Astrocyte of the spinal cord (primary cell): ENCODE measurements at regions not wholly inside any gene's neighbourhood (a gene's known extent, or its start where the extent isn't known, plus 50 kb on each side); places are given as distances from the start of the nearest gene placed in this dataset.
"Not testable (repeated sequence)": the region's sequence is repeated elsewhere in the genome, so short reads cannot be mapped to it uniquely, and the experiment has no call there.

ENCODE experiments used
- DNase-seq: peaks from one replicate; pipeline ENCODE4 v3.0.0; 2011; ENCODE audit warnings: low read depth, low spot score
- H3K4me3 ChIP-seq: 2 replicates; pipeline ENCODE4 v1.5.1; 2011; ENCODE audit warnings: low read depth, mild to moderate bottlenecking, low read length, moderate library complexity
- CTCF ChIP-seq: IDR thresholded peaks from 2 replicates; pipeline ENCODE4 v1.5.1; 2012; ENCODE audit warnings: low read depth, mild to moderate bottlenecking, low read length, inconsistent platforms
- in situ Hi-C: cut with HindIII; loops from 2 replicates; pipeline ENCODE4 v1.10.0; 2017; ENCODE audit warnings: low sequenced_read_pairs

GRCh38 chr17:6924208-6924607 is 71.6 kb upstream of the ALOX12 start:
- no peak for DNase-seq
- TF ChIP-seq CTCF = no peak
- H3K4me3 ChIP-seq = no peak overlapping the region
- in situ Hi-C loops = no loop called here

- H3K4me3 ChIP-seq = no peak overlapping the region
- no peak for TF ChIP-seq CTCF
- in situ Hi-C loops = no loop called here
- DNase-seq = no peak
Measured at GRCh38 chr17:6926667-6927066, 69.2 kb upstream of the ALOX12 start.

GRCh38 chr17:6927290-6928126 is 68.3 kb upstream of the ALOX12 start:
- DNase-seq = peak; percentile 22
- no peak for TF ChIP-seq CTCF
- H3K4me3 ChIP-seq = no peak overlapping the region
- in situ Hi-C loops = no loop called here

GRCh38 chr17:6928193-6928592 is 67.7 kb upstream of the ALOX12 start:
- in situ Hi-C loops = no loop called here
- no peak for TF ChIP-seq CTCF
- DNase-seq = no peak
- no peak overlapping the region for H3K4me3 ChIP-seq

GRCh38 chr17:6930749-6931148 is 65.1 kb upstream of the ALOX12 start:
- in situ Hi-C loops = no loop called here
- no peak overlapping the region for H3K4me3 ChIP-seq
- no peak for TF ChIP-seq CTCF
- no peak for DNase-seq

GRCh38 chr17:6934544-6934943 is 61.3 kb upstream of the ALOX12 start:
- H3K4me3 ChIP-seq, in situ Hi-C loops, DNase-seq: not testable (repeated sequence)

- DNase-seq = peak; percentile 1
- in situ Hi-C loops = no loop called here
- peak overlapping the region; percentile 33 for H3K4me3 ChIP-seq
- TF ChIP-seq CTCF = no peak
Measured at GRCh38 chr17:6936370-6937028, 59.4 kb upstream of the ALOX12 start.
